ENCODE measurements at regions not wholly inside any gene's neighbourhood (a gene's known extent, or its start where the extent isn't known, plus 50 kb on each side); places are given as distances from the start of the nearest gene placed in this dataset.

GRCh38 chr18:56019908-56020307 lies 431.9 kb upstream of the TCF4 start:
- no peak for TF ChIP-seq POLR2A (IDR thresholded peaks at IDR 0.05)
- TF ChIP-seq CTCF (IDR thresholded peaks at IDR 0.05): no peak
